Ureter (tissue), 1 donor: ENCODE measurements at regions not wholly inside any gene's neighbourhood (a gene's known extent, or its start where the extent isn't known, plus 50 kb on each side); places are given as distances from the start of the nearest gene placed in this dataset.
A peak's percentile ranks its signal among the peaks of the same experiment; 100 is the strongest.

ENCODE experiments used
- DNase-seq: peaks from one replicate; pipeline ENCODE4 v3.0.0-alpha.2; 2020; ENCODE audit warnings: low spot score
- donor health status: DM: yes; HTN: yes; CAD: no.

GRCh38 chr11:45062974-45063635 lies 83.3 kb upstream of the PRDM11 start:
- no peak for DNase-seq

GRCh38 chr11:45063669-45064068 lies 82.8 kb upstream of the PRDM11 start:
- DNase-seq = no peak

- DNase-seq = no peak
Measured at GRCh38 chr11:45067966-45068365, 78.5 kb upstream of the PRDM11 start.

DNA sequence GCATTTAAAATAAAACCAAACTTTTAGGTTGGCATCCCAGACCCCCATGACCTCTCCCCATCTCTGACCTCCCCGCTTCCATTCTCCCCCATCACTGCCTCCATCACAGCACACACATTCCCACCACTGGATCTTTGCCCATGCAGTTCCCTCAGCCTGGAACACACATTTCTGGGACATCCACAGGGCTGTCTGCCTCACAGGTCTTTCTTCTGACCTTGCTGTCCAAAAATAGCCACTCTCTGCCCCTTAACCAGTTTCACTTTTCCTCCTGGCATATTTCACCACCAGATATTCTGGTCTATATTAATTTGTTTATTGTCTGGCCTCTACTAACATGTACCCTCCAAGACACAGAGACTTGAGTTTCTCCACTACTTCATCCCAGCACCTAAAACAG lies 75.2 kb upstream of the PRDM11 start:
- DNase-seq = no peak

DNA sequence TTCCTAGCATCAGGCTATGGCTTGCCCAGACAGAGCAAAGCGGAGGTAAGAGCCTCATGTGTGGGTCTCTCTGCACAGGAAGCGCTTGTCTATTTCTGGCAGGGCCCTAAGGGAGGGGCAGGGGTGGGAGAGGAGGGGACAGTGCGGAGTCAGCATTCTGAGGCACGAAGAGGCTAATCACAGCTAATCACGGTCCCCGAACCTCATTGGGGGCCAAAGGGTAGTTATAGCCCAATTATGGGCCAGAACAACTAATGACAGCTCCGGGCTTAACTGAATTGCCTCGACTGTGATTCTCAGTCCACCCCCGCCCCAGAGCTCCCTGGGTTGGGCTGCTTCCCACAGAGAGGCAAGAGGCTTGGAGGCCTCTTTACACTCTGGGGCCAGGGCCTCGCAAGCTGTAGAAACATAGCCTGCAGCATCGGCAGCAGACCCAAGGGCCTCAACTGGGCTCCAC lies 72.7 kb upstream of the PRDM11 start:
- DNase-seq = no peak

GRCh38 chr11:45075519-45075918 lies 70.9 kb upstream of the PRDM11 start:
- no peak for DNase-seq

DNA sequence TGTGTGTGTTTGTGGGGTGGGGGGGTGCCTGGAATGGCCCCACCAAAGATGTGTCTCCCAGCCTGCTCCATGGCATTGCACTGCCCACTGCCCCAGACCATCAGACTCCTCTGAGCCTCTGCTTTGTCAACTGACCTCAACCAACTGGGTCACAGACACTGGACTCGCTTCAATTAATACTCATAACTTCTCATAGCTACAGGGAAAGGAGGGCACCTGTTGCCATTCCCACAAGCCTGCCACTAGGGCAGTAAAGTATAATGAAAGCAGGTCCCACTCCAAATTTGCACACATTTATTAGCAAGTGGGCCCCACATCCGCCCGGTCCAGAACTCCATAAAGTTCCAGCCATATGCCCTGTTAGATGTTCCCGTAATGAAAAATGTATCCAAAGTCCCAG lies 70.5 kb upstream of the PRDM11 start:
- no peak for DNase-seq

- DNase-seq = no peak
Measured at GRCh38 chr11:45076761-45077160, 69.7 kb upstream of the PRDM11 start.

DNA sequence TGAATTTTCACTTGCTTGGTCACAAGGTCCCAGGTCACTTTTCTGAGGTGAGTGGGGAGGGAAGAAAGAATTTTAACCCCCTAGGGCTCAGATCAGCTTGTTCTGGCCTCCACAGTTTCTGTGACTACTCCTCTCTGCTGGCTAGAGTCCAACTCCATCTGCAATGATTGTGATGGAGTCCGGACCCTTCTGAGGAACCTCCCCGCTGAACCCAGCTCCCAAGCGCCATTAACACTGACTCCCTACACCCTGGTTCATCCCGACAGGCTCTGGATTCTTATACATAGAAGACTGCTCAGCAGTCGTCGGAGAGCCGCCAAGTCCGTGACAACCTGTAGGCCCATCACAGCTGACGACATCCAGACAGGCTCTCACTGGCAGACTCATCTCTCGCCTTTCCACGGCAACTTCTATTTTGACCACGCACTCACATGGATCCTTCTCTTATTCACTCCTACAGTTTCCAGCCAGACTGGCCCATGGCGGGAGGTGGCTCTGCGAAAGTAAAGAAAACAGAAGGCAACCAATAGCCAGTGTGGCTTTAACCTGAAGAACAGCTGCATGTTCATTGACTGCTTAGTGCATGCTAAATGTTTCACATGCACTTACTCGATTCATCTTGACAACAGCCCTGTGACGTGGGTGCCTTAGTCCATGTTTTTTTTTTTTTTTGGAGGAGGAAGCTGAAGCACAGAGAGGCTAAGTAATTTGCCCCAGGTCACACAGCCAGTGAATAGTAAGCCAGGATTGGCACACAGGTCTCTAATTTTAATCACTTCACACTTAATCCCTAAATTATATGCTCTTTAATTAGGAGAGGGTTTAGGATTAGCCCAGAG lies 68.0 kb upstream of the PRDM11 start:
- DNase-seq = no peak

GRCh38 chr11:45079075-45079444 lies 67.4 kb upstream of the PRDM11 start:
- no peak for DNase-seq

GRCh38 chr11:45079567-45079942 lies 66.9 kb upstream of the PRDM11 start:
- DNase-seq = no peak

- DNase-seq = no peak
Measured at GRCh38 chr11:45079943-45080719, 66.3 kb upstream of the PRDM11 start.

DNA sequence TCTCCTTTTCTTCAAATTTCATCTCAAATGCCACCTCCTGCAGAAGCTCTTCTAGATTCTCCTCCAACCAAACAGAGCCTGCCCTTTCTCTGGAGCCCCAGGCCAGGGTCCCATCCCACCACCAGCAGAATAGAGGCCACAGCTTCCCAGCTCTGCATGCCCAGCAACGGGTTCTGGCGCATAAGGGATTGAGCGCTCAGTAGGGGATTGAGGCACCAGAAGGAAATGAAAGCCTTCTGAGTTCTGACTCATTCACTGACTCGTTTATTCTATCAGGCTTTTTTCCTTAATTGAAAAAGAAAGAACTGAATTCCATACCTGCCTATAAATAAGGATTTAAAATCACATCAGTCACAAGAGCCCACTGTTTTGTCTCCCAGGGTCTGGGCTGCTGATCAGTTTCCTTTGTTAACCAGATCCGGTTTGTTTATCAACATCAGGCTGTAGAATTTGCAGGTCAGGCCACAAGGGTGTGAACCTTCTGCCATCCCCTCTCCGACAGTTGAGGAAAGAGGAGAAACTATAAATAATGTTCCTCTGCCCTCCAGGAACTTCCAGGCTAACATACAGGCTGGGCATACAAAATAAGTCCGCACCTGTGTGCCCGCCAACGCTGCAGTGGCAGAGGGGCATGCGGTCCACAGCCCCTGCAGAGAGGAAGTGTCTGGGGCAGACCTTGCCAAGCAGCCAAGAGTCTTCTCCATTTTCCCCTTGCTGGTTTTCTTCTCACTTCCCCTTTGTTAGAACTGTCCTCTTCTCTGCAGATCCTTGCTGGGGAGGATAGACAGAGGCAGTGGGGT lies 63.5 kb upstream of the PRDM11 start:
- no peak for DNase-seq

DNA sequence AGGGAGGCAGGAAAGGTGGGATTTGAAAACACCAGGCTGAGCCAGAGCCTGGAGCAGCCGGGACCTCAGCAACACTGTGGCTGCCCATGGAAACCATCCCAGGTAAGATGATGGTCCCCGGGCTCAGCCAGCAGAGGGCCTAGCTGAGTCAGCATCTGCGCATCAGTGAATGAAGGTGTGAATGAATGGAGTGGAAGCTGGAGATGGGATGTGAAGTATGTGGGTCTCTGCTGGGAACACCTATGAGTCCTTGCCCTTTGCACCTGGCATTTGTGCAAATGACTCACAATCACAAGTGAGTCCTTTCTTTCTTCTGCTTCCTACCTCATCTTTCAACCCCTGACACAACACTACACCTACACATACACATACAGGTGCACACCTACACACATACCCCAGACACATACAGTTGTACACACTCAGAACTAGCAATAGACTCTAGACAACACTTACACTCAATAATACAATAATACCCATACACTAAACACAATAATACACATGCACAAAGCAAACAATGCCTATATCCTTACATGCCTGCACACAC lies 62.8 kb upstream of the PRDM11 start:
- no peak for DNase-seq

- no peak for DNase-seq
Measured at GRCh38 chr11:45085646-45086501, 60.6 kb upstream of the PRDM11 start.

DNA sequence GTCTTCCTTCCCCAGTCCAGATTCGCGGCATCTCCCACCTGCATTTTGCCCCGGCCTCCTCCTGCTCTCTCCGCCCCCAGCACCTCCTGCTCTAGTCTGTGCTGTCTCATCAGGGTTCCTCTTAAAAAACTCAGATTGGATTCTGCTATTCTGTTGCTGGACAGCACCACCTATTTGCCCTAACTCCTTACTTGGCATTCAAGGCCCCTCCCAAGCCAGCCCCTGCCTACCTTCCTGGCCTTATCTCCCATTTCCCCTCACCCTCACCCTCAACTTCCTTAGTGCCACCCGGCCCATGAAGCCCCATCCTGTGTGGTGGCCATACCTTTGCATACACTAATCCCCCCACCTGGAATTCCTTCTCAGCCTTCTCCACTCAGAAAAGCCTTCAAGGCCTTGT lies 59.9 kb upstream of the PRDM11 start:
- DNase-seq = no peak

DNA sequence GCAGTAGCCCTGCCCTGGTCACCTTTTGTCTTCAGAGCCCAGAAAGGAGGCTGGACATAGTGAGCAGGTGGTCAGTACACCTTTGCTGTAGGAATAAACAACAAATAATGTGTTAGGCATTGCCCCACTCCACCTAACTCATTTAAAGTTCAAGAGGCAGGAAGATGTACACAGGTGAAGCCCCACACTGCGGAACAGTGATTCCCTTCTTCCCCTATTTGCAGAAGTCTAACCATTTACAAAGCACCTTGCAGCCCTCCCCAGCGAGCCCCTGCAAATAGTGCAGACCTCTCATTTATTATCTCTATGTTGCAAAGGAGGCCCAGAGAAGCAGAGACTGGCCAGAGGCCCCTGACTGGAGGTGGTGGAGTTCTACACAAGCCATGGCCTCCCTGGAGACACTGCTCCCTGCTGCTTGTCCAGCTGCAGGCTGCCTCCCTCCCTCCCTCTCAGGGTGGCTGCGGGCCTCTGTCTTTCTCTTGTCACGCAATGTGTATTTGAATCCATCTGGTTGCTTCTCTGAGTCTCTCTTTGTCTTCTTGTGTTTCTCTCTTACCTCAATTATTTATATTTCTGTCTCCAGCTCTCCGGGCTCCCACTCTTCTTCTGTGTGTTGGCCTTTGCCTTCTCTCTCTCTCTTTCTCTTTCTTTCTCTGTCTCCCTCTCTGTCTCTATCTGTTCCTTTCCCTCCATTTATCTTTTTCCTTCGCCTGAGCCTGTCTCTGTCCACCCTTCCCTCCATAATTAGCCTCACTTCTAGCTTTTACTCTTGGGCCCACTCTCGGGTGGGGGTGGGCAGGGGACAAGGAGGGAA lies 59.1 kb upstream of the PRDM11 start:
- no peak for DNase-seq

DNA sequence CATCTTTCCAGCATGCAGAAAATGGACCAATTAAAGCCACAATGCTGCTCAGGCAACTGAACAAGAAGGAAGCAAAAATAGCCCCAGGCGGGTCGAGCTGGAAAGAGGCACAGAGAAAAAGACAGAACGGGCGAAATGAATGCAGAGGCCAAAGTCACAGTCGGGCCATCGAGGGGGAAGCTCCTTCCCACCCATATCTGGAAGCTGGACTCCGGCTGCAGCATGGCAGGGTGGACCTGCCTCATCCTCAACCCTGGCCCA lies 58.6 kb upstream of the PRDM11 start:
- no peak for DNase-seq

DNA sequence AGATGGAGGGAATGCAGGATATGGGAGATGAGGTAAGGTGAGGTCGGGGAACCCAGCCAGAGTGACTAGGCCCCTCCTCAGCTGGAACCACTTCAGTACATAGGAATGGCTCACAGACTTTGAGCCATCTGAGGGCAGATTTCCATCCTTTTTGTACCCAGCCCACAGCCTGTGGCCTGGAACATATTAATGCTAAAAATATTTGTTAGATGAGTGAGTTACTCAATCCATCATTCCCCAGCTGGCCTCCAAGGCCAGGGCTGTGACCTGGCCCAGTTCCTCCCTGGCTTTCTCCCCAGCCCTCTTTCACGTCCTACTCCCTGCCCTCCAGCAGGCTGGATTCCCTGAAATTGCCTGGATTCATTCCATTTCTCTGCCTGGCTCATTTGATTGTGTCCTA lies 57.2 kb upstream of the PRDM11 start:
- peak; percentile 77 for DNase-seq
